Right lobe of liver (tissue), 6 donors: ENCODE measurements at regions not wholly inside any gene's neighbourhood (a gene's known extent, or its start where the extent isn't known, plus 50 kb on each side); places are given as distances from the start of the nearest gene placed in this dataset.

ENCODE experiments used
- ATAC-seq, 4 donors: fragments of 200-7000 bp; cut with Tn5 transposase; one replicate each; pipeline ENCODE4 v1.9.1; 2020; ENCODE audit warnings: mild to moderate bottlenecking in 4 of 4, moderate library complexity in 4 of 4
- DNase-seq, 3 donors: peaks; one replicate each; pipeline ENCODE4 v3.0.0-alpha.2; 2020
- H3K27ac ChIP-seq, 3 donors: fragments of 200-600 bp; one replicate each; pipeline ENCODE4 v1.8.0; 2022
- H3K27me3 ChIP-seq, 2 donors: fragments of 200-600 bp; one replicate each; pipeline ENCODE4 v1.8.0; 2022
- H3K36me3 ChIP-seq, 4 donors: fragments of 200-600 bp; sonication (generic) in 1 of 4; one replicate each; pipeline versions ENCODE4 v1.5.1 to v1.8.0; 2017 to 2022; ENCODE audit warnings: control low read depth in 1 of 4
- H3K4me1 ChIP-seq, 4 donors: fragments of 200-600 bp; sonication (generic) in 1 of 4; one replicate each; pipeline versions ENCODE4 v1.5.1 to v1.8.0; 2017 to 2022; ENCODE audit warnings: control low read depth in 1 of 4
- H3K4me3 ChIP-seq, 3 donors: fragments of 200-600 bp; one replicate each; pipeline ENCODE4 v1.8.0; 2022
- H3K9me3 ChIP-seq, 4 donors: fragments of 200-600 bp; sonication (generic) in 1 of 4; one replicate each; pipeline versions ENCODE4 v1.5.1 to v1.8.0; 2017 to 2022; ENCODE audit warnings: control low read depth in 1 of 4
- CTCF ChIP-seq, 4 donors: fragments of 200-600 bp in 3 of 4; fragments of 450-650 bp in 1 of 4; IDR thresholded peaks; one replicate each; pipeline versions ENCODE4 v1.5.1 to v1.8.0; 2016 to 2022; ENCODE audit warnings: antibody characterized with exemption in 4 of 4, mild to moderate bottlenecking in 2 of 4
- POLR2A ChIP-seq: fragments of 450-650 bp; IDR thresholded peaks from one replicate; pipeline ENCODE4 v1.6.1; 2017; ENCODE audit warnings: antibody characterized with exemption, mild to moderate bottlenecking
- WGBS: methylation state at CpG from one replicate; pipeline ENCODE4 v1.1.6; 2018; ENCODE audit warnings: low coverage, low lambda C conversion rate; ENCODE audit not compliant: insufficient coverage; ENCODE audit errors: missing lambda C conversion rate; 5-methylcytosine and 5-hydroxymethylcytosine counted together
- intact Hi-C, 2 donors: fragments of 100-400 bp; cut with DNase I; formaldehyde crosslinking; loops; one replicate each; pipeline versions ENCODE4 v1.11.2 to v1.14.1; 2022
- donor health status: DM: no; HTN: yes; CAD: no.
- donor health status: DM: no; HTN: no; CAD: no.
- donor health status: DM: no; HTN: no; CAD: no.
- donor health status: DM: no; HTN: yes; CAD: no.
- donor health status: DM: no; HTN: yes; CAD: no.

GRCh38 chr5:15234366-15234765 lies 265.6 kb upstream of the FBXL7 start:
- ATAC-seq (no peak), DNase-seq (no peak)
- intact Hi-C loops = no loop called here
- H3K27ac ChIP-seq = no peak overlapping the region
- no peak overlapping the region for H3K4me3 ChIP-seq
- no peaks in the 10 kb centered on the region for H3K9me3 ChIP-seq
- TF ChIP-seq CTCF (IDR thresholded peaks at IDR 0.05) = no peak
- no peak for TF ChIP-seq POLR2A
- H3K36me3 ChIP-seq = no peaks in the 10 kb centered on the region
- H3K4me1 ChIP-seq = no peaks in the 10 kb centered on the region
- no peaks in the 10 kb centered on the region for H3K27me3 ChIP-seq
- WGBS = 47% methylated on average over 2 of the region's 2 CpGs

- no peak for TF ChIP-seq CTCF (IDR thresholded peaks at IDR 0.05)
- WGBS = 47% methylated on average over 8 of the region's 8 CpGs
- Histone ChIP-seq H3K9me3 (no peaks in the 10 kb centered on the region), H3K4me1 (no peaks in the 10 kb centered on the region), H3K27me3 (no peaks in the 10 kb centered on the region), H3K36me3 (no peaks in the 10 kb centered on the region), H3K27ac (no peak overlapping the region), H3K4me3 (no peak overlapping the region)
- ATAC-seq = no peak
- intact Hi-C loops = no loop called here
- DNase-seq = no peak
These were observed 266.4 kb upstream of the FBXL7 start for GRCh38 chr5:15233566-15233965.

GRCh38 chr5:15222156-15222555 lies 277.8 kb upstream of the FBXL7 start:
- DNase-seq = no peak
- Histone ChIP-seq H3K9me3 (no peaks in the 10 kb centered on the region), H3K36me3 (no peaks in the 10 kb centered on the region), H3K4me1 (no peaks in the 10 kb centered on the region), H3K27me3 (no peaks in the 10 kb centered on the region), H3K4me3 (no peak overlapping the region), H3K27ac (no peak overlapping the region)
- WGBS = 8% methylated on average over 2 of the region's 2 CpGs
- intact Hi-C loops = no loop called here
- no peak for ATAC-seq
- TF ChIP-seq CTCF (IDR thresholded peaks at IDR 0.05) = no peak
- no peak for TF ChIP-seq POLR2A

- intact Hi-C loops = no loop called here
- H3K9me3 ChIP-seq = no peaks in the 10 kb centered on the region
- H3K4me3 ChIP-seq = no peak overlapping the region
- DNase-seq (no peak), ATAC-seq (no peak)
- no peaks in the 10 kb centered on the region for H3K36me3 ChIP-seq
- WGBS = 66% methylated on average over 3 of the region's 5 CpGs
- H3K4me1 ChIP-seq = no peaks in the 10 kb centered on the region
- H3K27ac ChIP-seq = no peak overlapping the region
- TF ChIP-seq CTCF (IDR thresholded peaks at IDR 0.05) (no peak), POLR2A (no peak)
- H3K27me3 ChIP-seq = no peaks in the 10 kb centered on the region
These were observed 279.3 kb upstream of the FBXL7 start for GRCh38 chr5:15220642-15221173.

- Histone ChIP-seq H3K27ac (no peak overlapping the region), H3K36me3 (no peaks in the 10 kb centered on the region), H3K27me3 (no peaks in the 10 kb centered on the region), H3K4me3 (no peak overlapping the region), H3K9me3 (no peaks in the 10 kb centered on the region), H3K4me1 (no peaks in the 10 kb centered on the region)
- ATAC-seq (no peak), DNase-seq (no peak)
- no peak for TF ChIP-seq POLR2A
- no peak for TF ChIP-seq CTCF (IDR thresholded peaks at IDR 0.05)
- WGBS = 18% methylated on average over 2 of the region's 2 CpGs
- intact Hi-C loops = no loop called here
These were observed 284.9 kb upstream of the FBXL7 start for GRCh38 chr5:15215056-15215455.
